Loucy (cell line): ENCODE measurements at regions not wholly inside any gene's neighbourhood (a gene's known extent, or its start where the extent isn't known, plus 50 kb on each side); places are given as distances from the start of the nearest gene placed in this dataset.

Experiments
- EZH2phosphoT487 ChIP-seq: fragments of 200-600 bp; IDR thresholded peaks from 2 replicates; pipeline ENCODE4 v1.6.1; 2018; ENCODE audit warnings: antibody characterized with exemption, mild to moderate bottlenecking, moderate library complexity, borderline replicate concordance
- TF ChIP-seq, protein P1 (sequence below): fragments of 200-600 bp; sonication (generic); conservative IDR thresholded peaks from 2 replicates; pipeline ENCODE4 v1.5.1; 2014; ENCODE audit warnings: mild to moderate bottlenecking, antibody characterized with exemption, low read length

GRCh38 chr12:46602474-46602873 lies 223.3 kb downstream of the SLC38A4 start:
- TF ChIP-seq, protein P1, sequence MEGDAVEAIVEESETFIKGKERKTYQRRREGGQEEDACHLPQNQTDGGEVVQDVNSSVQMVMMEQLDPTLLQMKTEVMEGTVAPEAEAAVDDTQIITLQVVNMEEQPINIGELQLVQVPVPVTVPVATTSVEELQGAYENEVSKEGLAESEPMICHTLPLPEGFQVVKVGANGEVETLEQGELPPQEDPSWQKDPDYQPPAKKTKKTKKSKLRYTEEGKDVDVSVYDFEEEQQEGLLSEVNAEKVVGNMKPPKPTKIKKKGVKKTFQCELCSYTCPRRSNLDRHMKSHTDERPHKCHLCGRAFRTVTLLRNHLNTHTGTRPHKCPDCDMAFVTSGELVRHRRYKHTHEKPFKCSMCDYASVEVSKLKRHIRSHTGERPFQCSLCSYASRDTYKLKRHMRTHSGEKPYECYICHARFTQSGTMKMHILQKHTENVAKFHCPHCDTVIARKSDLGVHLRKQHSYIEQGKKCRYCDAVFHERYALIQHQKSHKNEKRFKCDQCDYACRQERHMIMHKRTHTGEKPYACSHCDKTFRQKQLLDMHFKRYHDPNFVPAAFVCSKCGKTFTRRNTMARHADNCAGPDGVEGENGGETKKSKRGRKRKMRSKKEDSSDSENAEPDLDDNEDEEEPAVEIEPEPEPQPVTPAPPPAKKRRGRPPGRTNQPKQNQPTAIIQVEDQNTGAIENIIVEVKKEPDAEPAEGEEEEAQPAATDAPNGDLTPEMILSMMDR, result no peak
- no peak for TF ChIP-seq EZH2phosphoT487
